Neural crest cell (in vitro differentiated cells): ENCODE measurements at regions not wholly inside any gene's neighbourhood (a gene's known extent, or its start where the extent isn't known, plus 50 kb on each side); places are given as distances from the start of the nearest gene placed in this dataset.
A peak's percentile ranks its signal among the peaks of the same experiment; 100 is the strongest.

Experiments
- DNase-seq: peaks from one replicate; pipeline ENCODE4 v3.0.0; 2021; ENCODE audit warnings: low read depth, mixed read lengths, low spot score
- H3K27ac Mint-ChIP-seq: one replicate; pipeline ENCODE4 v1.8.0; 2021; ENCODE audit warnings: mild to moderate bottlenecking, mixed read lengths; ENCODE audit not compliant: unreplicated experiment
- H3K27me3 Mint-ChIP-seq: 2 replicates; pipeline ENCODE4 v1.8.0; 2021; ENCODE audit warnings: low read depth, mild to moderate bottlenecking, mixed read lengths
- H3K36me3 Mint-ChIP-seq: 2 replicates; pipeline ENCODE4 v1.8.0; 2021; ENCODE audit warnings: low read depth, mild to moderate bottlenecking, mixed read lengths
- H3K4me1 Mint-ChIP-seq: 2 replicates; pipeline ENCODE4 v1.8.0; 2021; ENCODE audit warnings: mixed read lengths
- H3K4me3 Mint-ChIP-seq: one replicate; pipeline ENCODE4 v1.8.0; 2021; ENCODE audit warnings: mild to moderate bottlenecking, mixed read lengths
- H3K9me3 Mint-ChIP-seq: 2 replicates; pipeline ENCODE4 v1.8.0; 2021; ENCODE audit warnings: mixed read lengths
- CTCF ChIP-seq: fragments of 200-600 bp; sonication (generic); conservative IDR thresholded peaks from 2 replicates; pipeline ENCODE4 v1.5.0; 2021; ENCODE audit warnings: antibody characterized with exemption, mild to moderate bottlenecking

- Mint-ChIP-seq H3K4me3 (no peak overlapping the region), H3K36me3 (no peaks in the 10 kb centered on the region), H3K27ac (no peak overlapping the region), H3K4me1 (peaks cover 40% of the 10 kb centered on the region), H3K27me3 (peaks cover 3% of the 10 kb centered on the region), H3K9me3 (no peaks in the 10 kb centered on the region)
- no peak for TF ChIP-seq CTCF
- no peak for DNase-seq
These were observed 146.2 kb upstream of the TLE3 start for GRCh38 chr15:70243686-70244540.

- DNase-seq = no peak
- no peak for TF ChIP-seq CTCF
These were observed 145.4 kb upstream of the TLE3 start for GRCh38 chr15:70242951-70243685.

GRCh38 chr15:70241561-70242320 is 144.0 kb upstream of the TLE3 start:
- no peak for DNase-seq
- Mint-ChIP-seq H3K27me3 (peaks cover 3% of the 10 kb centered on the region), H3K4me1 (peaks cover 26% of the 10 kb centered on the region), H3K27ac (no peak overlapping the region), H3K9me3 (no peaks in the 10 kb centered on the region), H3K36me3 (no peaks in the 10 kb centered on the region), H3K4me3 (no peak overlapping the region)
- TF ChIP-seq CTCF = no peak

More at GRCh38 chr15:70242951-70243685, 145.4 kb upstream of the TLE3 start:
- H3K27me3 Mint-ChIP-seq = peaks cover 3% of the 10 kb centered on the region
- H3K27ac Mint-ChIP-seq = no peak overlapping the region
- no peaks in the 10 kb centered on the region for H3K36me3 Mint-ChIP-seq
- no peaks in the 10 kb centered on the region for H3K9me3 Mint-ChIP-seq
- H3K4me1 Mint-ChIP-seq = peaks cover 32% of the 10 kb centered on the region
- H3K4me3 Mint-ChIP-seq = no peak overlapping the region

- Mint-ChIP-seq H3K36me3 (no peaks in the 10 kb centered on the region), H3K27ac (peak overlapping the region; percentile 17), H3K27me3 (peaks cover 3% of the 10 kb centered on the region), H3K4me3 (no peak overlapping the region), H3K4me1 (peaks cover 20% of the 10 kb centered on the region), H3K9me3 (no peaks in the 10 kb centered on the region)
- TF ChIP-seq CTCF = no peak
- no peak for DNase-seq
These were observed 143.2 kb upstream of the TLE3 start for GRCh38 chr15:70240820-70241430.

GRCh38 chr15:70240082-70240481 is 142.4 kb upstream of the TLE3 start:
- Mint-ChIP-seq H3K4me1 (peaks cover 16% of the 10 kb centered on the region), H3K27me3 (peaks cover 3% of the 10 kb centered on the region), H3K4me3 (no peak overlapping the region), H3K9me3 (no peaks in the 10 kb centered on the region), H3K27ac (no peak overlapping the region), H3K36me3 (no peaks in the 10 kb centered on the region)
- no peak for TF ChIP-seq CTCF
- DNase-seq = no peak
